Parathyroid adenoma (tissue), 2 donors: ENCODE measurements at regions not wholly inside any gene's neighbourhood (a gene's known extent, or its start where the extent isn't known, plus 50 kb on each side); places are given as distances from the start of the nearest gene placed in this dataset.
"Not testable (repeated sequence)": the region's sequence is repeated elsewhere in the genome, so short reads cannot be mapped to it uniquely, and the experiment has no call there.

Experiments
- H2AFZ ChIP-seq: fragments of 300-600 bp; sonication (generic); one replicate; pipeline ENCODE4 v1.7.0; 2017; ENCODE audit warnings: antibody characterized with exemption, mild to moderate bottlenecking
- H3K27ac ChIP-seq: fragments of 300-600 bp; sonication (generic); one replicate; pipeline ENCODE4 v1.7.0; 2017
- H3K27me3 ChIP-seq: fragments of 300-600 bp; sonication (generic); one replicate; pipeline ENCODE4 v1.7.0; 2017; ENCODE audit warnings: low read length; ENCODE audit not compliant: control insufficient read depth, insufficient read depth
- H3K36me3 ChIP-seq: fragments of 300-600 bp; sonication (generic); one replicate; pipeline ENCODE4 v1.7.0; 2017; ENCODE audit warnings: low read length; ENCODE audit not compliant: control insufficient read depth, insufficient read depth
- H3K4me1 ChIP-seq: fragments of 300-600 bp; sonication (generic); one replicate; pipeline ENCODE4 v1.7.0; 2017; ENCODE audit warnings: control low read depth
- H3K4me2 ChIP-seq: fragments of 300-600 bp; sonication (generic); one replicate; pipeline ENCODE4 v1.7.0; 2017; ENCODE audit warnings: low read length
- H3K4me3 ChIP-seq: fragments of 300-600 bp; sonication (generic); one replicate; pipeline ENCODE4 v1.7.0; 2017; ENCODE audit warnings: low read depth, low read length
- H3K79me2 ChIP-seq: fragments of 300-600 bp; sonication (generic); one replicate; pipeline ENCODE4 v1.7.0; 2017; ENCODE audit warnings: control low read depth
- H3K9ac ChIP-seq: fragments of 300-600 bp; sonication (generic); one replicate; pipeline ENCODE4 v1.7.0; 2017; ENCODE audit warnings: mild to moderate bottlenecking
- H3K9me3 ChIP-seq: fragments of 300-600 bp; sonication (generic); one replicate; pipeline ENCODE4 v1.7.0; 2017; ENCODE audit warnings: low read length; ENCODE audit not compliant: control insufficient read depth
- CTCF ChIP-seq: fragments of 300-600 bp; sonication (generic); IDR thresholded peaks from one replicate; pipeline ENCODE4 v1.7.0; 2017; ENCODE audit warnings: antibody characterized with exemption, mild to moderate bottlenecking
- donor health status: primary hyperparathyroidism.

GRCh38 chr1:187985897-187986654 is 1157.3 kb downstream of the PLA2G4A start:
- Histone ChIP-seq H2AFZ (no peak overlapping the region), H3K27me3 (no peaks in the 10 kb centered on the region), H3K4me2 (no peak overlapping the region), H3K36me3 (no peaks in the 10 kb centered on the region), H3K79me2 (no peaks in the 10 kb centered on the region), H3K9ac (no peak overlapping the region), H3K9me3 (no peaks in the 10 kb centered on the region), H3K4me3 (no peak overlapping the region), H3K4me1 (no peaks in the 10 kb centered on the region), H3K27ac (no peak overlapping the region)
- TF ChIP-seq CTCF, result no peak

GRCh38 chr1:187987236-187987776 is 1158.6 kb downstream of the PLA2G4A start:
- Histone ChIP-seq H3K27me3 (no peaks in the 10 kb centered on the region), H3K27ac (no peak overlapping the region), H2AFZ (no peak overlapping the region), H3K9me3 (no peaks in the 10 kb centered on the region), H3K36me3 (no peaks in the 10 kb centered on the region), H3K4me1 (no peaks in the 10 kb centered on the region), H3K4me3 (no peak overlapping the region), H3K9ac (no peak overlapping the region), H3K4me2 (no peak overlapping the region), H3K79me2 (no peaks in the 10 kb centered on the region)
- TF ChIP-seq CTCF, result no peak

GRCh38 chr1:187991944-187992343 is 1163.2 kb downstream of the PLA2G4A start:
- no peaks in the 10 kb centered on the region for H3K4me1 ChIP-seq
- no peak overlapping the region for H3K9ac ChIP-seq
- no peak overlapping the region for H2AFZ ChIP-seq
- no peak overlapping the region for H3K4me3 ChIP-seq
- no peaks in the 10 kb centered on the region for H3K9me3 ChIP-seq
- no peak overlapping the region for H3K27ac ChIP-seq
- H3K79me2 ChIP-seq, result no peaks in the 10 kb centered on the region
- TF ChIP-seq CTCF, result no peak
- no peaks in the 10 kb centered on the region for H3K36me3 ChIP-seq
- H3K4me2 ChIP-seq, result no peak overlapping the region
- no peaks in the 10 kb centered on the region for H3K27me3 ChIP-seq

- Histone ChIP-seq H3K4me1 (no peaks in the 10 kb centered on the region), H3K36me3 (no peaks in the 10 kb centered on the region), H3K27me3 (no peaks in the 10 kb centered on the region), H3K4me3 (no peak overlapping the region), H3K79me2 (no peaks in the 10 kb centered on the region), H3K27ac (no peak overlapping the region), H2AFZ (no peak overlapping the region), H3K9me3 (no peaks in the 10 kb centered on the region), H3K9ac (no peak overlapping the region), H3K4me2 (no peak overlapping the region)
- no peak for TF ChIP-seq CTCF
Observed at GRCh38 chr1:187996780-187997179, 1168.0 kb downstream of the PLA2G4A start.

- no peak overlapping the region for H3K27ac ChIP-seq
- H3K79me2 ChIP-seq, result no peaks in the 10 kb centered on the region
- no peaks in the 10 kb centered on the region for H3K27me3 ChIP-seq
- no peak for TF ChIP-seq CTCF
- no peaks in the 10 kb centered on the region for H3K4me1 ChIP-seq
- no peaks in the 10 kb centered on the region for H3K36me3 ChIP-seq
- no peak overlapping the region for H3K9ac ChIP-seq
- no peak overlapping the region for H2AFZ ChIP-seq
- no peaks in the 10 kb centered on the region for H3K9me3 ChIP-seq
- no peak overlapping the region for H3K4me3 ChIP-seq
- no peak overlapping the region for H3K4me2 ChIP-seq
Observed at GRCh38 chr1:187999973-188000372, 1171.2 kb downstream of the PLA2G4A start.

- not testable (repeated sequence) for H3K4me3 ChIP-seq, H3K27me3 ChIP-seq, H3K4me2 ChIP-seq, H3K9me3 ChIP-seq, H3K27ac ChIP-seq, H3K36me3 ChIP-seq, H3K9ac ChIP-seq, H2AFZ ChIP-seq, H3K79me2 ChIP-seq, H3K4me1 ChIP-seq
Observed at GRCh38 chr1:188003687-188004086, 1174.9 kb downstream of the PLA2G4A start.
